IMR-90 (cell line): ENCODE measurements at regions not wholly inside any gene's neighbourhood (a gene's known extent, or its start where the extent isn't known, plus 50 kb on each side); places are given as distances from the start of the nearest gene placed in this dataset.

Source experiments
- ATAC-seq: fragments of 200-7000 bp; cut with Tn5 transposase; 2 replicates; pipeline ENCODE4 v1.9.1; 2020; ENCODE audit warnings: low read depth, mild to moderate bottlenecking, moderate library complexity
- BruUV-seq: library from RNA; stranded (reverse); fragments of 400-500 nt; replicated peaks from 2 replicates; lab custom pipeline; 2021; lab: Mats Ljungman, UMichigan
- CTCF ChIA-PET: fragments of 300-600 bp; formaldehyde crosslinking; extraction: SDS; loops from one replicate; lab custom pipeline; 2021; ENCODE audit warnings: antibody characterized with exemption; lab: Yijun Ruan, JAX
- POLR2A ChIA-PET: fragments of 300-600 bp; sonication (Branson Sonifier 250); formaldehyde crosslinking; loops from one replicate; lab custom pipeline; 2022; ENCODE audit warnings: antibody characterized with exemption; ENCODE audit not compliant: unreplicated experiment; lab: Charles Lee
- DNase-seq: peaks from one replicate; pipeline ENCODE4 v3.0.0; 2013
- H2AFZ ChIP-seq: replicated peaks from 2 replicates; pipeline ENCODE3; 2013; ENCODE audit warnings: low read length, mild to moderate bottlenecking; ENCODE audit not compliant: poor library complexity
- H2AK5ac ChIP-seq: 2 replicates; pipeline ENCODE4 v1.6.1; 2013; ENCODE audit warnings: low read depth, low read length, inconsistent platforms
- H2AK9ac ChIP-seq: replicated peaks from 2 replicates; pipeline ENCODE3; 2013; ENCODE audit warnings: mild to moderate bottlenecking, low read depth, low read length, moderate library complexity; ENCODE audit not compliant: poor library complexity
- H2BK120ac ChIP-seq: 2 replicates; pipeline ENCODE4 v1.6.1; 2013; ENCODE audit warnings: low read depth, low read length, inconsistent platforms
- H2BK15ac ChIP-seq: 3 replicates; pipeline ENCODE4 v1.6.1; 2013; ENCODE audit warnings: low read depth, low read length, inconsistent platforms
- H2BK20ac ChIP-seq: 2 replicates; pipeline ENCODE4 v1.6.1; 2013; ENCODE audit warnings: low read depth, mild to moderate bottlenecking, inconsistent platforms, low read length, moderate library complexity
- H2BK5ac ChIP-seq: 2 replicates; pipeline ENCODE4 v1.6.1; 2013; ENCODE audit warnings: mild to moderate bottlenecking, low read depth, low read length, inconsistent platforms; ENCODE audit not compliant: poor library complexity, severe bottlenecking
- H3K14ac ChIP-seq: replicated peaks from 2 replicates; pipeline ENCODE4 v1.6.1; 2013; ENCODE audit warnings: low read depth, low read length, inconsistent platforms
- H3K18ac ChIP-seq: 2 replicates; pipeline ENCODE4 v1.6.1; 2013; ENCODE audit warnings: low read depth, low read length, control low read depth
- H3K23ac ChIP-seq: 2 replicates; pipeline ENCODE4 v1.6.1; 2013; ENCODE audit warnings: low read depth, low read length, inconsistent platforms
- H3K27ac ChIP-seq: 2 replicates; pipeline ENCODE4 v1.5.1; 2013; ENCODE audit warnings: mild to moderate bottlenecking, control low read depth, low read length; ENCODE audit not compliant: insufficient read depth
- H3K27me3 ChIP-seq: 2 replicates; pipeline ENCODE4 v1.6.1; 2013; ENCODE audit warnings: low read length; ENCODE audit not compliant: control insufficient read depth, insufficient read depth
- H3K36me3 ChIP-seq: 2 replicates; pipeline ENCODE4 v1.6.1; 2013; ENCODE audit warnings: low read length, mixed read lengths; ENCODE audit not compliant: control insufficient read depth, insufficient read depth
- H3K4ac ChIP-seq: 2 replicates; pipeline ENCODE4 v1.6.1; 2013; ENCODE audit warnings: low read depth, low read length, inconsistent platforms
- H3K4me1 ChIP-seq: 2 replicates; pipeline ENCODE4 v1.6.1; 2013; ENCODE audit warnings: low read length, mixed read lengths; ENCODE audit not compliant: control insufficient read depth, insufficient read depth
- H3K4me2 ChIP-seq: 2 replicates; pipeline ENCODE4 v1.6.1; 2013; ENCODE audit warnings: low read depth, mild to moderate bottlenecking, control low read depth, low read length, moderate library complexity
- H3K4me3 ChIP-seq: 2 replicates; pipeline ENCODE4 v1.5.1; 2013; ENCODE audit warnings: low read depth, mild to moderate bottlenecking, control low read depth, low read length, moderate library complexity; ENCODE audit not compliant: insufficient read depth
- H3K56ac ChIP-seq: 2 replicates; pipeline ENCODE4 v1.6.1; 2013; ENCODE audit warnings: low read length, inconsistent platforms; ENCODE audit not compliant: insufficient read depth; ENCODE audit errors: extremely low read depth
- H3K79me1 ChIP-seq, 2 experiments: 2 replicates each; pipeline ENCODE4 v1.6.1; 2013; ENCODE audit warnings: low read length in 2 of 2, inconsistent platforms in 1 of 2, low read depth in 1 of 2
- H3K9ac ChIP-seq: 2 replicates; pipeline ENCODE4 v1.6.1; 2013; ENCODE audit warnings: low read depth, low read length, control low read depth
- H3K9me1 ChIP-seq: 2 replicates; pipeline ENCODE4 v1.6.1; 2013; ENCODE audit warnings: low read length, inconsistent platforms; ENCODE audit not compliant: insufficient read depth
- H3K9me3 ChIP-seq: 2 replicates; pipeline ENCODE4 v1.6.1; 2013; ENCODE audit warnings: low read length; ENCODE audit not compliant: control insufficient read depth, insufficient read depth
- H4K20me1 ChIP-seq: 2 replicates; pipeline ENCODE4 v1.6.1; 2013; ENCODE audit warnings: low read length, inconsistent platforms; ENCODE audit not compliant: insufficient read depth
- H4K5ac ChIP-seq: 2 replicates; pipeline ENCODE4 v1.6.1; 2013; ENCODE audit warnings: mild to moderate bottlenecking, low read depth, low read length, control low read depth
- H4K8ac ChIP-seq, 2 experiments: 2 replicates each; pipeline ENCODE4 v1.6.1; 2013; ENCODE audit warnings: low read depth in 2 of 2, low read length in 2 of 2, control low read depth in 1 of 2, inconsistent platforms in 1 of 2
- H4K91ac ChIP-seq: 2 replicates; pipeline ENCODE4 v1.6.1; 2013; ENCODE audit warnings: low read depth, low read length, inconsistent platforms; ENCODE audit not compliant: insufficient read depth
- BHLHE40 ChIP-seq: fragments of 150-350 bp; IDR thresholded peaks from 2 replicates; pipeline ENCODE4 v1.6.1; 2016; ENCODE audit warnings: mild to moderate bottlenecking, low read depth, low read length
- CEBPB ChIP-seq: IDR thresholded peaks from 2 replicates; pipeline ENCODE4 v1.6.1; 2012; ENCODE audit warnings: low read depth, low read length, improper control_type of control experiment
- CHD1 ChIP-seq: IDR thresholded peaks from 2 replicates; pipeline ENCODE4 v1.6.1; 2012; ENCODE audit warnings: low read depth, low read length, improper control_type of control experiment
- FOS ChIP-seq: fragments of 150-350 bp; IDR thresholded peaks from 2 replicates; pipeline ENCODE4 v1.6.1; 2016; ENCODE audit warnings: low read depth, low read length
- MAFK ChIP-seq: IDR thresholded peaks from 2 replicates; pipeline ENCODE4 v1.6.1; 2012; ENCODE audit warnings: low read depth, low read length, improper control_type of control experiment
- MAZ ChIP-seq: IDR thresholded peaks from 2 replicates; pipeline ENCODE4 v1.6.1; 2012; ENCODE audit warnings: low read depth, mild to moderate bottlenecking, low read length, improper control_type of control experiment, moderate library complexity, borderline replicate concordance
- POLR2A ChIP-seq: IDR thresholded peaks from 2 replicates; pipeline ENCODE4 v1.6.1; 2012; ENCODE audit warnings: mild to moderate bottlenecking, low read depth, low read length
- RAD21 ChIP-seq: IDR thresholded peaks from 2 replicates; pipeline ENCODE4 v1.6.1; 2012; ENCODE audit warnings: low read length, improper control_type of control experiment
- RCOR1 ChIP-seq: IDR thresholded peaks from 2 replicates; pipeline ENCODE4 v1.6.1; 2012; ENCODE audit warnings: mild to moderate bottlenecking, low read length, improper control_type of control experiment; ENCODE audit not compliant: insufficient replicate concordance
- RFX5 ChIP-seq: IDR thresholded peaks from 2 replicates; pipeline ENCODE4 v1.8.0; 2012; ENCODE audit warnings: low read depth, mild to moderate bottlenecking, low read length, moderate library complexity
- WGBS, 2 experiments: methylation state at CpG; one replicate each; pipeline versions ENCODE4 v1.1.5 to v1.1.7; 2013; ENCODE audit warnings: missing lambda C conversion rate in 2 of 2; ENCODE audit not compliant: insufficient read length in 1 of 2; ENCODE audit errors: extremely low coverage in 2 of 2; 5-methylcytosine and 5-hydroxymethylcytosine counted together
- dilution Hi-C: fragments of 300-500 bp; cut with HindIII; formaldehyde crosslinking; loops from one replicate; pipeline ENCODE4 v1.14.3; 2018; ENCODE audit warnings: low sequenced_read_pairs; ENCODE audit not compliant: unreplicated experiment
- in situ Hi-C: fragments of 300-500 bp; cut with MboI; formaldehyde crosslinking; loops from 3 replicates; pipeline ENCODE4 v1.14.3; 2019; ENCODE audit warnings: low sequenced_read_pairs, inconsistent platforms, mixed read lengths
- intact Hi-C: fragments of 100-400 bp; cut with micrococcal nuclease; formaldehyde crosslinking; loops from 2 replicates; pipeline ENCODE4 v1.10.0; 2022
- TF ChIP-seq, protein P1 (sequence below): conservative IDR thresholded peaks from 2 replicates; pipeline ENCODE4 v1.5.1; 2012; ENCODE audit warnings: mild to moderate bottlenecking, low read depth, low read length, improper control_type of control experiment
- TF ChIP-seq, protein P2 (sequence below): fragments of 150-350 bp; IDR thresholded peaks from 2 replicates; pipeline ENCODE4 v1.6.1; 2016; ENCODE audit warnings: low read depth, mild to moderate bottlenecking, low read length, moderate library complexity, borderline replicate concordance

DNA sequence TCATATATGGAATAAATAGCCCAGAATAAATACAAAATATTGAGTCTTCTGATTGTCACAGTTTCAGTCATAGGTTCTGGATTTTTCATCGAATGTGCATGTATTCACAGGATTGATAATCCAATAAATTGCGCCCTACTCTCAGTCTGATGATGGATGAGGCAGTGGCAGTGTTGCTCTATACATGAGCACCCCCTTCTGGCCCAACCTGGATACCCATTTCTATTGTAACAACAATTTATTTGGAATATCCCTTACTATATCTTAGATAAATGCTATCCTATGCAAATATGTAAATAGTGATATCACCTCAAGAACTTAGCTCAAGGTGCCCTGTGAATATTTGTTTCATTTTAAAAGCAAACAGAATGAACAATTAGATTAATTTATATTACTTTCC is 733.7 kb upstream of the PABPC4L start:
- POLR2A ChIA-PET: no interaction called here
- Histone ChIP-seq H3K4me3 (no peak overlapping the region), H3K14ac (no peak overlapping the region), H4K91ac (no peak overlapping the region), H2AK9ac (no peak overlapping the region), H3K23ac (no peak overlapping the region), H3K9me3 (0 out of 2 replicates have a peak, but pooled peaks cover 2% of the 10 kb centered on the region), H3K4me2 (no peak overlapping the region), H3K9me1 (no peaks in the 10 kb centered on the region), H4K8ac (no peak overlapping the region), H3K36me3 (no peaks in the 10 kb centered on the region), H2BK5ac (no peak overlapping the region), H4K5ac (no peak overlapping the region), H2AFZ (no peak overlapping the region), H3K9ac (no peak overlapping the region), H3K4me1 (no peaks in the 10 kb centered on the region), H2AK5ac (no peak overlapping the region), H3K27me3 (no peaks in the 10 kb centered on the region), H3K56ac (no peak overlapping the region), H3K79me1 (no peaks in the 10 kb centered on the region), H3K18ac (no peak overlapping the region), H3K27ac (no peak overlapping the region), H2BK15ac (no peak overlapping the region), H4K20me1 (no peaks in the 10 kb centered on the region), H2BK20ac (no peak overlapping the region), H3K4ac (no peak overlapping the region), H2BK120ac (no peak overlapping the region)
- DNase-seq (no peak), ATAC-seq (no peak)
- CTCF ChIA-PET: no interaction called here
- TF ChIP-seq POLR2A: no peak
- TF ChIP-seq, protein P1, sequence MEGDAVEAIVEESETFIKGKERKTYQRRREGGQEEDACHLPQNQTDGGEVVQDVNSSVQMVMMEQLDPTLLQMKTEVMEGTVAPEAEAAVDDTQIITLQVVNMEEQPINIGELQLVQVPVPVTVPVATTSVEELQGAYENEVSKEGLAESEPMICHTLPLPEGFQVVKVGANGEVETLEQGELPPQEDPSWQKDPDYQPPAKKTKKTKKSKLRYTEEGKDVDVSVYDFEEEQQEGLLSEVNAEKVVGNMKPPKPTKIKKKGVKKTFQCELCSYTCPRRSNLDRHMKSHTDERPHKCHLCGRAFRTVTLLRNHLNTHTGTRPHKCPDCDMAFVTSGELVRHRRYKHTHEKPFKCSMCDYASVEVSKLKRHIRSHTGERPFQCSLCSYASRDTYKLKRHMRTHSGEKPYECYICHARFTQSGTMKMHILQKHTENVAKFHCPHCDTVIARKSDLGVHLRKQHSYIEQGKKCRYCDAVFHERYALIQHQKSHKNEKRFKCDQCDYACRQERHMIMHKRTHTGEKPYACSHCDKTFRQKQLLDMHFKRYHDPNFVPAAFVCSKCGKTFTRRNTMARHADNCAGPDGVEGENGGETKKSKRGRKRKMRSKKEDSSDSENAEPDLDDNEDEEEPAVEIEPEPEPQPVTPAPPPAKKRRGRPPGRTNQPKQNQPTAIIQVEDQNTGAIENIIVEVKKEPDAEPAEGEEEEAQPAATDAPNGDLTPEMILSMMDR: 0 out of 2 replicates have a peak, but pooled peaks have one; percentile 11
- TF ChIP-seq MAFK: no peak
- no peak for TF ChIP-seq BHLHE40
- TF ChIP-seq RAD21: peak; percentile 28; the same call in 1 of the 2 replicates
- TF ChIP-seq CEBPB: no peak
- TF ChIP-seq RCOR1: no peak
- TF ChIP-seq, protein P2, sequence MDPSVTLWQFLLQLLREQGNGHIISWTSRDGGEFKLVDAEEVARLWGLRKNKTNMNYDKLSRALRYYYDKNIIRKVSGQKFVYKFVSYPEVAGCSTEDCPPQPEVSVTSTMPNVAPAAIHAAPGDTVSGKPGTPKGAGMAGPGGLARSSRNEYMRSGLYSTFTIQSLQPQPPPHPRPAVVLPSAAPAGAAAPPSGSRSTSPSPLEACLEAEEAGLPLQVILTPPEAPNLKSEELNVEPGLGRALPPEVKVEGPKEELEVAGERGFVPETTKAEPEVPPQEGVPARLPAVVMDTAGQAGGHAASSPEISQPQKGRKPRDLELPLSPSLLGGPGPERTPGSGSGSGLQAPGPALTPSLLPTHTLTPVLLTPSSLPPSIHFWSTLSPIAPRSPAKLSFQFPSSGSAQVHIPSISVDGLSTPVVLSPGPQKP: no peak
- TF ChIP-seq CHD1: no peak
- no peak for TF ChIP-seq FOS
- TF ChIP-seq RFX5: no peak
- no peak for TF ChIP-seq MAZ
- in situ Hi-C loops (no loop called here), dilution Hi-C loops (no loop called here), intact Hi-C loops (no loop called here)
- no TSS peak for BruUV-seq
- WGBS, 2 experiments: no CpG with 5 or more reads among the region's 2 CpGs
